Amniotic epithelial cell (primary cell): ENCODE measurements at regions not wholly inside any gene's neighbourhood (a gene's known extent, or its start where the extent isn't known, plus 50 kb on each side); places are given as distances from the start of the nearest gene placed in this dataset.
A peak's percentile ranks its signal among the peaks of the same experiment; 100 is the strongest.
"Not testable (repeated sequence)": the region's sequence is repeated elsewhere in the genome, so short reads cannot be mapped to it uniquely, and the experiment has no call there.

ENCODE experiments used
- DNase-seq: peaks from one replicate; pipeline ENCODE4 v3.0.0-alpha.2; 2010; ENCODE audit warnings: low read depth

DNA sequence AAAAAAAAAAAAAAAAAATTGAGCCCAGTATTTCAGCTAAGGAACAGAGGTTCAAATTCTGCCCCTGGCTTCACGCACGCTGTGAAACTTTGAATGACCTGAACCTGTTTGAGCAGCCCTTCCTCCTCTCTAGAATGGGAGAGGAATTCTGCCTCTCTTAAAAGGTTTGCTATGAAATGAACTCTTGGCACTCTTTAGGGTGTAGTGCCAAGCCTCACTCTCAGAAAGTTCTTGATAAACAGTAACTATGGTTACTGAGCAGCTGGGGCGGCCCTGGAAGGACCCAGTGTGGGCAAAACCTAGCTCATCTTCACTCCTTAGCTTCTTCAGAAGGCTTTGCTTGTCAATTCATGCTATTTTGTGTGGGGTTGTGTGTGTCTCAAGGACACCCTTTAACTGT lies 73.7 kb downstream of the GEMIN8 start:
- no peak for DNase-seq

- no peak for DNase-seq
These were observed 74.5 kb downstream of the GEMIN8 start for GRCh38 chrX:13955095-13955647.

DNA sequence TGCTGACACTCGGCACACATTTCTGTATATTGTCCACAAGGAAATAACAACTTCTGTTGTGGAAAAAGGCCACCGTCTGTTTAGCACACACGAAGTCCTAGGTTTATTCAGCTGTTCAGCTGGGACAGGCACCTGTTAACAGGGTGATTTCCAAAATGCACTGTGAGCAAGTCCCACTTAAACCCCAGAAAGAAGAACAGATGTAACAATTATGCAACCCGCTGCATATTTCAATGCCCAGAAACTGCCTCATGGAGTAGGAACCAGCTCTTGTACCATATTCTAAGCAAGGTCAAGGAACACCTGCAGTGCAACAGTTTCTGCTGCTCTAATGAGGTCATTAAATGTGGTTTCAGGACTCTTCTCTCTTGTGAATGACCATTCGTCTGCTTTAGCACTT lies 77.1 kb downstream of the GEMIN8 start:
- DNase-seq: no peak

- not testable (repeated sequence) for DNase-seq
These were observed 83.5 kb downstream of the GEMIN8 start for GRCh38 chrX:13946223-13946622.

DNA sequence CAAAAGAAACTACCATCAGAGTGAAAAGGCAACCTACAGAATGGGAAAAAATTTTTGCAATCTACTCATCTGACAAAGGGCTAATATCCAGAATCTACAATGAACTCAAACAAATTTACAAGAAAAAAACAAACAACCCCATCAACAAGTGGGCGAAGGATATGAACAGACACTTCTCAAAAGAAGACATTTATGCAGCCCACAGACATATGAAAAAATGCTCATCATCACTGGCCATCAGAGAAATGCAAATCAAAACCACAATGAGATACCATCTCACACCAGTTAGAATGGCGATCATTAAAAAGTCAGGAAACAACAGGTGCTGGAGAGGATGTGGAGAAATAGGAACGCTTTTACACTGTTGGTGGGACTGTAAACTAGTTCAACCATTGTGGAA lies 83.9 kb downstream of the GEMIN8 start:
- DNase-seq: not testable (repeated sequence)

DNA sequence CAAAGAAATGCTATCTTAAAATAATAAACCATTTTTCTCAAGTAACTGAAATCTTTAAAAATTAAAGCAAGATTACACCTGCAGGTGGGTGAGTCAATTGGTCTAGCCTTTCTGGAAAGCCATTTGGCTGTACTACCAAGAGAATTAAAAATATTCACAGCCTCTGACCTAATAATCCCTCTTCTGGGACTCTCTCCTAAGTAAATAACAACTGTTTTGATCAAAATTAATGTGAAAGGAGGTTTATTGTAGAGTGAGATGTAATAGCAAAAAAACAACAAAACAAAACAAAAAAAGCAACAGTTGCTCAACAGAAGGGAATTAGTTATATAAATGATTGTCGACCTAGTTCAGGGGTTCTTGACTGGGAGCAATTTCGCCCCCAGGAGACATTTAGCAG lies 89.0 kb downstream of the GEMIN8 start:
- DNase-seq: no peak

DNA sequence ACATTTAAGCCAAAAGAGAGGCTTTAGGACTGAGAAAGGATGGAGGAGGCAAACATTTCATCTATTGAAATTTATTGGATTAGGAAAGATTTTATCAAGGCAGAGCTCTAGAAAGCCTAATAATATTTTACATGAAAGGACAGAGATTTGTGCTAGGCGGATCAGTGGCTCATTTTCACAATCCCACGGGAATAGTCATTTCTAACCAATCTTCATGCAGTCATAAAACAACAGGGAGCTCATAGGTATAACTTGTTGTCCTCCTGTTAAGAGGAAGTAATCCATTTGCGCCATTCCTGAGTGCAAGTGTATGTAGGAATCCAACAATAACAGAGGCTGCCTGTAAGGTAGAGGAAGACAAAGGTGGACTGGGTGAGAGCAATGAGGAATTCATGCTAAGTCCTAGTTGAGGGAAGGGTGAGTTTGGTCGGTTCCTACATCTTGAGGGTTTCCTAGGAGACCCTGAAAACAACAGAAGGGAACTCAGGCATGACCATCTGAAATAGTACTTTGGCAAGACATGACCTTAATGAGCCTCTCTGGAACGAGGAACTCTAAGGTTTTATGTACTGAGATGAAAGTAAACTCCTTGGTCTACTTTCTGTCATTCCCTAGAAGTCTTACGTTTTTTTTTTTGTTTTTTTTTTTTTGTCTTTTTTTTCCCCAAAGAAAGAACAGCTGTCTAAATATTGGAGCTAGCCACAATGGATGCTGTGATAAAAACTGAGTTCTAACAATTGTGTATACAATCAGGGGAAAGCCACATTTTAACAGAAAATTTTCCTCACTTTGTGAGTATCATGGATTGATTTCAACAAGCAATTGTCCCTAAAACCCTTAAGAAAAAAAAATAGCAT lies 89.7 kb downstream of the GEMIN8 start:
- no peak for DNase-seq

GRCh38 chrX:13938829-13939530 lies 90.7 kb downstream of the GEMIN8 start:
- no peak for DNase-seq

DNA sequence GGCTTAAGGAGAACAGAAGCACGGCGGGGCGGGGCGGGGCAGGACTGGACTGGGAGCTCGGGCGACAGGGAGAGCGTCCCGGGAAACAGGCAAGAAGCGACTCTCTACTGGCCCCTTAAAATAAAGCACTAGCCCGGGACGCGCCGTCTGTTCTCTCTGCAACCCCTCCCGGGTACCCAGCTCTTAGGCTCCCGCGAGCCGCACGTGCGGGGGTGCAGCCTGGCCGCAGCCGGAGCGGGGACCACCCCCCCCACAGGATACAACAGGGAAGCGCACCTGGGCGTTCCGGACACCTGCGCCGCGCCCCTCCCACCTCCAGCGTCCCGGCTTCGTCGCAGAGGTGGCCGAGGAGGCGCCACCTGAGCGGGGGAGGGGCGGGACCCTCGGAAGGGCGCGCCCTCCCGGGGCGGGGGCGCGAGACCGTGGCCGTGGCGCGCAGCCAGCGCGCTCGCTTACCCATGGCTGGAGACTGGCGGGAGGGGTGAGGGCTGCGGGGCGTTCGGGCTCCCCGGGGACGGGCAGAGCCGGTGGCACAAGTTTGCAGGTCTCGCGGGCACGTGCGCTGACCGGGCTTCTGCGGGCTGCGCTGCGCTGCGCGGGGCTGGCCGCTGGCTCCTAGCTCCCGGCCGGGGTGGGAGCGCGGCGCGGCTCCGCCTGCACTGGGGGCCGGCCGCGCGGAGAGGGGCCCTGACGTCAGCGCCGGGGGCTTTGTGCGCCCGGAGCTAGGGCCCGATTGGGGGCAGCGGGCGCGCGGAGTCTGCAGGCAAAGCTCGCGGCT lies 91.5 kb downstream of the GEMIN8 start:
- no peak for DNase-seq

GRCh38 chrX:13937370-13938050 lies 92.2 kb downstream of the GEMIN8 start:
- peak; percentile 35 for DNase-seq

GRCh38 chrX:13936521-13937225 lies 93.0 kb downstream of the GEMIN8 start:
- DNase-seq: no peak

DNA sequence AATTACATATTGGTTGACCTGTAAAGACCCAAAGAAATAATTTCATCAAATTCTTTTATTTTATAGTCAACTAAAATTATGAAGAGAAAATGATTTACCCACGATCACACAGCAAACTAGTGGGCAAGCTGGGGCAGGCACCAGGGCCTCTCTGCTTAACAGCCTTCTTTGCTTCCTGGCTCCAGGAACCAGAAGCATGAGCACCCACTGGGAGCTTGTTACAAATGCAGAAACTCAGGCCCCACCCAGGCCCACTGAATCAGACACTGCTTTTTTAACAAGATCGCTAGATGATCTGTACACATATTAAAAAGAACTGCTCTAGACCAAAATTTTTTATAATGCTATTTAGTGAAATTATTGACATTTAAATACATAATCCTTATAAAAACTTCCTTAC lies 95.0 kb downstream of the GEMIN8 start:
- DNase-seq: no peak

GRCh38 chrX:13933851-13934250 lies 95.8 kb downstream of the GEMIN8 start:
- no peak for DNase-seq

- no peak for DNase-seq
These were observed 96.3 kb downstream of the GEMIN8 start for GRCh38 chrX:13933352-13933751.

DNA sequence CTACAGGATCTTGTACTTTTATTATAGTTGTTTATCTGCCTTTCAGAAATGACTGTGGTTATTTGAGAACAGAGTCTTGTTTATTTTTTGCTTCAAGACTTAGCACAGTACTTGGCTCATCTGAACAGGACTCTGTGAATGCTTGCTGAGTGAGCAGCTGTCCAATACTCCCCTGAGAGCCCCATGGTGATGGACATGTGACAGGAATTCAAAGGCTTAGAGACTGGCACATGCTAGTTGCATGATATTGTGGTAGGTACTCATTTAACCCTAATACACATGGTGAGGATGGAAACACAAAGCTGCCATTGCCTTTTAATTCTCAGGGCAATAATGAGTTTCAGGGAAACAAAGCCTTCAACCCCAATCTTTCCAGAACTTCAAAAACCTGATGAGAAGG lies 97.3 kb downstream of the GEMIN8 start:
- no peak for DNase-seq

DNA sequence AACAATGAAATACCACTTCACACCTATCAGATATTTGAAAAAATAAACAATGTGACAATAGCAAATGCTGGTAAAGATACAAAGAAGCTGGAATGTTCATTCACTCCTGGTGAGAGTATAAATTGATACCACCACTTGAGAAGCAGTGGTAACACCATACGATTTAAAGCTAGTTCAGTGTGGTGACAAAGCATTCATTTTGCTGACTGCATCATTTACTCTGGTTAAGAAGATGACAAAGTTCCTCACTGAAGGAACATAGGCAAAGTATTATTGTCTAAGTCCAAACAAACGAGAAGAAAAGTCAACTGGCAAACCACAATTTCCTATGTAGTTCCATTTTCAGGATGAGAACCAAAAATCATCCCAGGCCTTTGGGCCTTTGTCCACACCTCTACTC lies 102.5 kb downstream of the GEMIN8 start:
- DNase-seq: no peak

- DNase-seq: no peak
These were observed 105.8 kb downstream of the GEMIN8 start for GRCh38 chrX:13923845-13924244.

- peak; percentile 9 for DNase-seq
These were observed 106.4 kb upstream of the GPM6B start for GRCh38 chrX:13923289-13923688.

DNA sequence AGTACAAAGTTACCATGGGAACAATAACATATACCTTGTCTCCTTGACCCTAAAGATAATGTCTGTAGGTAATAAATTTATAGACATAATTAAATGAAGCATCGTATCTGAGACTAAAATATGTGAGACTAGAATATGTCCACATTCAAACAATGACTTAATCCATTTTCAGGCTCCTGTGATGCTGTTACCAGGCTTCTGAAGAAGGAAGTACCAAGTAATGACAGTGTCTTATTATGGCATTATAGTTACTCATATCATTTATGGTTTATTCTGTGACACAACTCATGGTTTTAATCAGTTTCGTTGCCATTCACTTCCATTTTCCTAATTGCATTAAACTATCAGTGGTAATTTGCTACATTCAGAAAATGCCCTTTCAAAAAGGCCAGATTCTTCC lies 100.6 kb upstream of the GPM6B start:
- no peak for DNase-seq

DNA sequence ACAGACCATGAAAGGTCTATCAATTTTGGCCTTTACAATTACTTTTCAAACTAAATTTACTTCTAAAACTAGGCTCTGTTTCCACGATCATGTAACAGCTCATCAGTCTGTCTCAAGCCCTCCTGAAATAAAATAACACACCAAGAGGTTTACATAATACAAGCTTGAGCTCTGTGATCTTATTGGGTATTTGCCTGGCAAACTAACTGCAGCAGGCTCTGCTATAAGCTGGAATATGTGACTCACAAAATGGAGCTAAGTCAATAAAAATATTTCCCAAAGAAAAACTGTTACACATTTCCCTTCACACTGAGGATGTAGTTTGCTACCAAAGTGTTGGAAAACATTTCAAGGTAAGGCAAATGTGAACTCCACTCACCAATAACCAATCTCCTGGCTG lies 94.7 kb upstream of the GPM6B start:
- DNase-seq: peak; percentile 0

- no peak for DNase-seq
These were observed 89.2 kb upstream of the GPM6B start for GRCh38 chrX:13906093-13906492.
